Loucy (cell line): ENCODE measurements at regions not wholly inside any gene's neighbourhood (a gene's known extent, or its start where the extent isn't known, plus 50 kb on each side); places are given as distances from the start of the nearest gene placed in this dataset.

Experiments used
- H2AFZ ChIP-seq: fragments of 200-600 bp; sonication (generic); 2 replicates; pipeline ENCODE4 v1.6.0; 2016; ENCODE audit warnings: antibody characterized with exemption, mild to moderate bottlenecking, low read length, moderate library complexity
- H3F3A ChIP-seq: fragments of 200-600 bp; 2 replicates; pipeline ENCODE4 v1.6.0; 2016; ENCODE audit warnings: antibody characterized with exemption, low read depth, mild to moderate bottlenecking
- H3K27me3 ChIP-seq: fragments of 200-600 bp; sonication (generic); 2 replicates; pipeline ENCODE4 v1.6.1; 2014; ENCODE audit warnings: low read length, mild to moderate bottlenecking; ENCODE audit not compliant: insufficient read depth, poor library complexity, severe bottlenecking
- H3K36me3 ChIP-seq: fragments of 200-600 bp; sonication (generic); 2 replicates; pipeline ENCODE4 v1.6.1; 2016; ENCODE audit warnings: low read length; ENCODE audit not compliant: insufficient read depth
- H3K4me1 ChIP-seq: fragments of 200-600 bp; sonication (generic); 2 replicates; pipeline ENCODE4 v1.5.1; 2014; ENCODE audit warnings: low read length, mild to moderate bottlenecking; ENCODE audit not compliant: insufficient read depth, poor library complexity, severe bottlenecking
- H3K4me2 ChIP-seq: fragments of 200-600 bp; sonication (generic); 2 replicates; pipeline ENCODE4 v1.6.0; 2014; ENCODE audit warnings: antibody characterized with exemption, low read length, low read depth, mild to moderate bottlenecking; ENCODE audit not compliant: poor library complexity, severe bottlenecking
- H3K4me3 ChIP-seq: fragments of 200-600 bp; sonication (generic); 2 replicates; pipeline ENCODE4 v1.5.1; 2014; ENCODE audit warnings: low read length, mild to moderate bottlenecking, mixed read lengths; ENCODE audit not compliant: poor library complexity, severe bottlenecking
- H3K79me2 ChIP-seq: fragments of 200-600 bp; sonication (generic); 2 replicates; pipeline ENCODE4 v1.6.1; 2014; ENCODE audit warnings: low read length; ENCODE audit not compliant: insufficient read depth
- H3K9ac ChIP-seq: fragments of 200-600 bp; sonication (generic); 2 replicates; pipeline ENCODE4 v1.6.0; 2014; ENCODE audit warnings: mild to moderate bottlenecking, low read depth, low read length, moderate library complexity; ENCODE audit not compliant: poor library complexity, severe bottlenecking
- H3K9me2 ChIP-seq: fragments of 200-600 bp; sonication (generic); replicated peaks from 2 replicates; pipeline ENCODE4 v1.6.1; 2016; ENCODE audit warnings: low read depth, low read length, mixed read lengths
- H3K9me3 ChIP-seq: fragments of 200-600 bp; sonication (generic); 2 replicates; pipeline ENCODE4 v1.6.1; 2014; ENCODE audit warnings: mild to moderate bottlenecking, antibody characterized with exemption, low read length, low read depth; ENCODE audit not compliant: insufficient read depth
- H4K20me1 ChIP-seq: fragments of 200-600 bp; sonication (generic); 2 replicates; pipeline ENCODE4 v1.6.0; 2014; ENCODE audit warnings: antibody characterized with exemption, low read length, mild to moderate bottlenecking; ENCODE audit not compliant: insufficient read depth, poor library complexity, severe bottlenecking
- CTCF ChIP-seq: fragments of 200-600 bp; sonication (generic); conservative IDR thresholded peaks from 2 replicates; pipeline ENCODE4 v1.5.1; 2014; ENCODE audit warnings: mild to moderate bottlenecking, antibody characterized with exemption, low read length
- EZH2phosphoT487 ChIP-seq: fragments of 200-600 bp; IDR thresholded peaks from 2 replicates; pipeline ENCODE4 v1.6.1; 2018; ENCODE audit warnings: antibody characterized with exemption, mild to moderate bottlenecking, moderate library complexity, borderline replicate concordance

- no peaks in the 10 kb centered on the region for H3K79me2 ChIP-seq
- H3K9ac ChIP-seq = no peak overlapping the region
- no peak overlapping the region for H3K4me2 ChIP-seq
- H4K20me1 ChIP-seq = no peaks in the 10 kb centered on the region
- no peaks in the 10 kb centered on the region for H3K9me2 ChIP-seq
- TF ChIP-seq EZH2phosphoT487 (no peak), CTCF (no peak)
- H3K27me3 ChIP-seq = no peaks in the 10 kb centered on the region
- no peaks in the 10 kb centered on the region for H3K36me3 ChIP-seq
- H3F3A ChIP-seq = no peaks in the 10 kb centered on the region
- peaks cover 33% of the 10 kb centered on the region for H3K4me1 ChIP-seq
- H3K9me3 ChIP-seq = 0 out of 2 replicates have a peak, but pooled peaks cover 9% of the 10 kb centered on the region
- peak overlapping the region; percentile 32; the same call in 1 of the 2 replicates for H2AFZ ChIP-seq
- no peak overlapping the region for H3K4me3 ChIP-seq
These were observed 268.9 kb downstream of the PIK3R1 start for GRCh38 chr5:68484307-68485068.

GRCh38 chr5:68489556-68489955 lies 274.0 kb downstream of the PIK3R1 start:
- Histone ChIP-seq H4K20me1 (no peaks in the 10 kb centered on the region), H3K79me2 (no peaks in the 10 kb centered on the region)
- TF ChIP-seq CTCF (no peak), EZH2phosphoT487 (no peak)

GRCh38 chr5:68490406-68490805 lies 274.9 kb downstream of the PIK3R1 start:
- TF ChIP-seq CTCF (no peak), EZH2phosphoT487 (no peak)
- H3K9ac ChIP-seq = no peak overlapping the region
- H2AFZ ChIP-seq = no peak overlapping the region; the same call in 1 of the 2 replicates
- H3K9me2 ChIP-seq = no peaks in the 10 kb centered on the region
- peaks cover 13% of the 10 kb centered on the region for H3K4me1 ChIP-seq
- no peak overlapping the region for H3K4me3 ChIP-seq
- no peak overlapping the region for H3K4me2 ChIP-seq
- H3F3A ChIP-seq = no peaks in the 10 kb centered on the region
- no peaks in the 10 kb centered on the region for H4K20me1 ChIP-seq
- H3K36me3 ChIP-seq = no peaks in the 10 kb centered on the region
- H3K79me2 ChIP-seq = no peaks in the 10 kb centered on the region
- no peaks in the 10 kb centered on the region for H3K27me3 ChIP-seq
- H3K9me3 ChIP-seq = 0 out of 2 replicates have a peak, but pooled peaks cover 9% of the 10 kb centered on the region

More at GRCh38 chr5:68489556-68489955, 274.0 kb downstream of the PIK3R1 start:
- Histone ChIP-seq H3K9me3 (0 out of 2 replicates have a peak, but pooled peaks cover 9% of the 10 kb centered on the region), H3K36me3 (no peaks in the 10 kb centered on the region), H3F3A (no peaks in the 10 kb centered on the region), H3K27me3 (no peaks in the 10 kb centered on the region), H3K4me1 (peaks cover 17% of the 10 kb centered on the region), H3K4me2 (no peak overlapping the region), H3K4me3 (no peak overlapping the region), H3K9me2 (no peaks in the 10 kb centered on the region), H2AFZ (no peak overlapping the region), H3K9ac (no peak overlapping the region)
